HG03108 (cell line): ENCODE measurements at regions not wholly inside any gene's neighbourhood (a gene's known extent, or its start where the extent isn't known, plus 50 kb on each side); places are given as distances from the start of the nearest gene placed in this dataset.

ENCODE experiments used
- ATAC-seq: cut with Tn5 transposase; IDR thresholded peaks from one replicate; pipeline ENCODE4 v1.9.1; 2021; ENCODE audit warnings: moderate library complexity; ENCODE audit not compliant: unreplicated experiment

GRCh38 chr21:18191139-18191538 is 53.5 kb upstream of the CHODL start:
- ATAC-seq: no peak

DNA sequence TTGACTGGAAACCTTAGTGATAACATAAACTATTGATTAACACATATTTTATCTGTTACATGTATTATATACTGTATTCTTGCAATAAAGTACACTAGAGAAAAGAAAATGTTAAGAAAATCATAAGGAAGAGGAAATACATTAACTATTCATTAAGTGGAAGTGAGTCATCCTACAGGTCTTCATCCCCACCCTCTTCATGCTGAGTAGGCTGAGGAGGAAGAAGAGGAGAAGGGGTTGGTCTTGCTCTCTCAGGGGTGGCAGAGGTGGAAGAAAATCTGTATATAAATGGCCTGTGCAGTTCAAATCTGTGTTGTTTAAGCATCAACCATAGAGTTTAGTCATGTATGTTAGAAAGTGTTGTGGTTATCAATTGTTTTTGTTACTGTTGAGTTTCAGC is 66.1 kb upstream of the CHODL start:
- no peak for ATAC-seq

DNA sequence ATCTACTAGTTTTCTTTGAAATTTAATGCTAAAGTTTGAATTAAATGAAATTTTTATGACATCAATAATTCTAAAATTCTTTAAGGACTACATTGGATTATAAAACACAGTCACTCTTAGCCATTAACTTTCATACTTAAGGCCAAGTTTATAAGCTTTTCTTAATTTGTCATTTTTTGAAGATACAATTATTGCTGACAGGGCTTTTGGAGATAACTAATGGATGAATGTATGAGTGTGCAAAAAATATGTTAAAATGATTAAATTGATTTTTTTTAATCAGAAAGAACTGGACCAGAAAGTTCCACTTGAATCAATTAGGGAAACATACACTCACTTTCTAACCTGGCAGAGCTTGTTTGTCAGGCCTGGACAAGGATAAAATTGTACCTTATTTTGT is 70.3 kb upstream of the CHODL start:
- ATAC-seq: no peak

DNA sequence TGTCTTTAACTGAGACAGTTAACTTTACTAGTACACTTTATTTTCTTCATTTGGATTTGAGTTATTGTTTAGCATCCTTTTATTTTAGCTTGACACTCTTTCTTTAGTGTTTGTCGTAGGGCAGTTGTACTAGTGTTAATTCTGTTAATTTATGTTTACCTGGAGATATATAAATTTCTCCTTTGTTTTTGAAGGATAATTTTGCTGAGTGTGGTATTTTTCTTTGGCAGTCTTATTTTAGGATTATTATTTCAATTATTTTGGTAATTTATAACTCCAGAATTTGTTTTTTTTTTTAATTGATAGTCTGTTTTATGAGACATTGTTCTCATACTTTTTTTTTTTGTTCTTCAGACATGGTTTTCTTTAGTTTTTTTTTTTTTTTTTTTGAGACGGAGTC is 73.8 kb upstream of the CHODL start:
- ATAC-seq: no peak

- ATAC-seq: no peak
Measured at GRCh38 chr21:18170221-18170620, 74.4 kb upstream of the CHODL start.

GRCh38 chr21:18168108-18168507 is 76.5 kb upstream of the CHODL start:
- no peak for ATAC-seq

- no peak for ATAC-seq
Measured at GRCh38 chr21:18164933-18165332, 79.7 kb upstream of the CHODL start.

GRCh38 chr21:18164483-18164882 is 80.2 kb upstream of the CHODL start:
- no peak for ATAC-seq

GRCh38 chr21:18163956-18164355 is 80.7 kb upstream of the CHODL start:
- no peak for ATAC-seq

DNA sequence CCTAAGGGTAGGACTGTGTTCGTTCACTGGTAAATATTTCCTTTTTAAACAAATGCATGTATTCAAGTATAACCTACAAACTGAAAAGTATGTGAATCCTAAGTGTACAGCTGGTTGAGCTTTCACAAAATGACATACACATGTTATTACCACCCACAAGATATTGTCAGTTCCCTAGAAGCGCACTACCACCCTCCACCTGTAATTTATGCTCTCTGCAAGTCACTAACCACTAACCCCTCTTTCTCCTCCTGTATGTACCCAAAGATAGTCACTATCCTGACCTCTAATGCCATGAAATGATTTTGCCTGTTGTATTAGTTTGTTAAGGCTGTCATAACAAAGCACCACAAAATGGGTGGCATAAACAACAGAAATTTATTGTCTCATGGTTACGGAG is 82.8 kb upstream of the CHODL start:
- ATAC-seq: no peak

- ATAC-seq: no peak
Measured at GRCh38 chr21:18157406-18157805, 87.2 kb upstream of the CHODL start.

DNA sequence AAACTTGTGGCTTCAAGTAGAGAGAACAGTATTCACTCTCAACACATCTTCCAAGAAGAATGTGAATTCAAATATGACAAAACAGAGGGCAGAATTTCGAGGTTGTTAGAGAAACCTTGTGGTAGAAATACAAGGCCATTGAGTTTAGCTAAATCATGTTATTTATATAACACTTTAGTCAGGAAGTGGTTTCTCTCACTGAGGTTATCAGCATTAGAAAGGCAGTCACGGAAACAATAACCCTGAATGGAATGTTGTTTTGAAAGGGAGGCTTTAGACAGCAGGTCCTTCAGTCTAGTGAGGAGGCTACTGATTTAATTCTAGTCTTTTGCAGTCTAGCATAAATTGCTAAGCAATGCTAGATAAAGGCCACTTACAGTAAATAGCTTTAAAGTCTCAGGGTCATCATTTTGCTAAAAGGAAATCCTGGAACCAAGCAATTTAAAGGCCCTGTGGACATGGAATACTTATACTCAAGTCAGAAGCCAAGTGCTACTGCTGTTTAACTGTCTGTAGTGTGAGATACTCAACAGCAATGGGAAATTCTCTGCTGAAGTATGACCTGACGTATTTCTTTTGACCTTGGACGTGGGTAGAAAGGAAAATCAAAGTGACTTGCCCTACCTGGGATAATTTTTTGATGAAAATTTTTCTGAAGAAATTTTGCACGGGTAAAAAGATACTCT is 89.0 kb upstream of the CHODL start:
- ATAC-seq: no peak

DNA sequence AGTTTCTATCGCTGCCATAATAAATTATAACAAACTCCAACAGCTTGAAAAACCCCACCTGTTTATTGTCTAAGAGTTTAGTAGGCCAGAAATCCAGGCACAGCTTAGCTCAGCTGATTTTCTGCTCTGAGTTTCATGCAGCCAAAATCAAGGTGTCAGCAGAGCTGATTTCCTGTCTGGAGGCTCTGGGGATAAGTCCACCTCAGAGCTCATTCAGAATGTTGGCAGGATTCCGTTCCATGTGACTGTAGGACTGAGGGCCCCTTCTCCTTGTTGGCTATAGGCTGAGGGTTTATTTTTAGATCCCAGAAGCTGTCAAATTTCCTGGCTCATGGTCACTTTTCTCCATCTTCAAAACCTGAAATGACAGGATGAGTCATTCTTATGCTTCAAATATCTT is 91.6 kb upstream of the CHODL start:
- ATAC-seq: no peak

- no peak for ATAC-seq
Measured at GRCh38 chr21:18152371-18152770, 92.3 kb upstream of the CHODL start.

DNA sequence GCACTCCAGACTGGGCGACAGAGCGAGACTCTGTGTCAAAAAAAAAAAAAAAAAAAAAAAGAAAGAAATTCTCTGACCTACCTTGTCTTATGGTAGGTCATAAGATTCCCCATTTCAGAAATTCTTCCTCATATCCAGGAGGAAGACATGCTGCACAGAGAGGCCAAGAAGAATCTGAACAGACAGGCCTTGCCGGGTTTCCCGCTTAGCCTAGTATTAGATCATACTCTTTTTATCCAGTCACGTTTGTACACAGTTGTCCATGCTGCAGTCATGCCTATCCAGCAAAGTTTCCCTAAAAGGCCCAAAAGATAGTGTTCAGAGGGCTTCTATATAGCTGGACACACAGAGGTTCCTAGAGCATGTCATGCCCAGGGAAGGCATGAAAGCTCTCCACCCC is 93.6 kb upstream of the CHODL start:
- ATAC-seq: no peak

DNA sequence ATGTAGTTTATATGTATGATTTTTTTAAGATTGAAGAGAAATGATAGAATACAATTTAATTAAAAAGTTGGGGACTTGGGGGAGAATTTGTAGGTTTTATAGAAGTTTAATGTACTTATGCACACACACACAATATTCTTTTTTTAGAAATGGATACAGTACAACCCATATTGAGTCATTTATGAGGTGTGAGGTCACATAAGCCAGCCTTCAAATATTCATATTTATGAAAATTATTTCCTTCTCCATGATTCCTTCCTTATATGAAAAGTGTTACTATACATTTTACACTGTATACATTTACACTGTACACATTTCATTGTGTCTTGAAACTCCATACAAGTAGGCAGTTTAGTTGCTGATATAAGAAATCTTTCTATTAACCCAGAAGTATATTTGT is 96.2 kb upstream of the CHODL start:
- ATAC-seq: no peak

DNA sequence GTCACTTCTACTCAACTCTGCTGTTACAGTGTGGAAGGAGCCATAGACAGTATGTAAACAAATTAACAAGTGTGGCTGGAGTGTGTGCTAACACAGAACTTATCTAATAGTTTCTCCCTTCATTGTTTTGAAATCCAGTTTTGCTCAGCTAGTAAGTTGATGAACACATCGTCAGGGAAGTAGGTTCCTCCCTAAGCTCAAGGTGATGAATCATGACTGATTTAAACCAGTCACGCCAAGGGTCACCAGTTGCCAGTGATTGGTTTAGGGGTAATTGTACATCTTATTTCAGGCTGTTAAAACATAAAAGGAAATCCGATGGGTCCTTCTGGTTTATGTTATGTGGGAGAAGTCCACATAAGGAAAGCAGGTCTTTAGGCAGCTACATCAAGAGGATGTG is 97.0 kb upstream of the CHODL start:
- ATAC-seq: no peak

GRCh38 chr21:18146820-18147219 is 97.8 kb upstream of the CHODL start:
- no peak for ATAC-seq

- ATAC-seq: no peak
Measured at GRCh38 chr21:18144339-18144738, 100.3 kb upstream of the CHODL start.

- ATAC-seq: no peak
Measured at GRCh38 chr21:18142655-18143054, 102.0 kb upstream of the CHODL start.

DNA sequence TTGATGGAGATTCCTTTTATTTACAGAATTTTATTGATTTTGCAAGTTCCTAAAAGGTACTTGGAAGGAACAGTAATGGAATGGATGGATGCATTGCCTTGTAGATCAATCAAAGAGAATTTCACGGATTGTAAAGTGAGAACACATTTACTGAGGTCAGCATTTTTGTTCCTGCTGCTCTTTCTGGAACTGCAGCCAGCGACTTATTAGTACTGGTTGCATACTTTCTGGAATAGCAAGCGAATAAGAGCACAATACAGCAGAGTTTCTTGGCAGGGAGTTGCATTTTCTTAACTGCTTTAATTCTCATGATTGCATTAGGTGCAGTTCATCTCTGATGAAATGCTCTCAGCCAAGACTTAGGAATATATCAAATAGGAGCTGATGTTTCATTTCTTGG is 106.1 kb upstream of the CHODL start:
- no peak for ATAC-seq

DNA sequence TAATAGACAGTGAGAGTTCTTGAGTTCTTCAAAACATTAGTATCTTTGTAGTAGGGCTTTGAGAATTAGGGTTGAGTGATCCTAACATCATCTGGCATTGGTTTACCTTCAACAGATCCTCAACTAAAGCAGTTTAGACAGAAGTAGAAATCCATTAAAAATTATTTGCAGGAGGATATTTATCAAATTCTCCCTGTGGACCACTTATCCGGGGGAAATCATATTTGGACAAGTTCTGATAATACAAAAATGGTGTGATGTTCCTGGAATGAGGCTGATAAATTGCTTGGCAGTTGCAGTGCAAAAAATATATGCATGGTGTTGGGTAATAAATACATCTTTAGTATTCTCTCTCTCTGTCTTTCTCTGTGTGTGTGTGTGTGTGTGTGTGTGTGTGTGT is 115.1 kb upstream of the CHODL start:
- no peak for ATAC-seq

DNA sequence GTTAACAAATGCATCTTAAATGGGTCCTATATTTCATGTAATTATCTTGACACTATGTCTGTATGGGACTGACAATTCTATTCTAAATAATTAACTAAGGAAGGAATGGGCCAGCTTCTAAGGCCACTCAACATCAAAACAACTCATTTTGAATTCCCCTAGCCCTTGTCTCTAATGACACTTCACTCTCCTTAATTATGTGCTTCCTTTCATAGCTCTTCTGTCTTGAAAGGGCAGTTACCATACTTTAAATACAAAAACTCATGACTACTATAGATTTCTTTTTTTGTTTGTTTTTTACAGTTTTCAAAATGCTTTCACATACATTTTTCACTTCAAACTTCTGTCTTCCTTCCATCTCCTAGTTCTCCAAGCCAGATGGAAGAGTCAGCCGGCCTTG is 126.1 kb upstream of the CHODL start:
- no peak for ATAC-seq

DNA sequence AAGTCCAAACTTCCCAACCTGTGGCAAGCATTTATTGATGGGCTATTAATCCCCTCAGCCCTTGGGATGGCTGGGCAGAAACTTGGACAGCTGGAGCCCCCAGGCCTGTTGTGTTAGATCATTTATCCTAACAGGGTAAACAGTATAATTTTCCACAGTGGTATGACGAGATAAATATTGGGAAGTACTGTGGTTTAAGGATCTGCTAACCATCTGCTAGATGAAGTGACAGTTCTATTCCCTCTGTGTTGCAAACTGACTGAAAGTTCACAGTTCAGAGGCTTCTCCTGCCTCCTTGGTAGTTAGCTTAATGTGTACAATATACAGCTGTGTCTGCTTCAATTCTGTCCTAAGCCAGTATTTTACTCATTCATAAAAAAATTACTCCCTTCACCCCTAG is 127.5 kb upstream of the CHODL start:
- ATAC-seq: no peak
